ENCODE measurements at regions not wholly inside any gene's neighbourhood (a gene's known extent, or its start where the extent isn't known, plus 50 kb on each side); places are given as distances from the start of the nearest gene placed in this dataset.

GRCh38 chr2:16365366-16365765, 300.3 kb downstream of the CYRIA start:
- Histone ChIP-seq H3K27me3 (ENCODE audit: insufficient read depth, poor library complexity, severe bottlenecking) (no peaks in the 10 kb centered on the region), H3K4me1 (ENCODE audit: insufficient read depth, poor library complexity, severe bottlenecking) (no peaks in the 10 kb centered on the region), H3K36me3 (ENCODE audit: low read depth) (no peaks in the 10 kb centered on the region), H3K9me3 (ENCODE audit: severe bottlenecking) (no peaks in the 10 kb centered on the region), H3K4me3 (ENCODE audit: severe bottlenecking) (no peak overlapping the region), H3K27ac (ENCODE audit: poor library complexity, severe bottlenecking) (no peak overlapping the region)
- DNase-seq (ENCODE audit: low spot score) (no peak), ATAC-seq (ENCODE audit: low read depth) (no peak)
- no peak for TF ChIP-seq CTCF (IDR thresholded peaks at IDR 0.05; ENCODE audit: poor library complexity, severe bottlenecking)

- no peaks in the 10 kb centered on the region for H3K9me3 ChIP-seq (ENCODE audit: severe bottlenecking)
- H3K27ac ChIP-seq (ENCODE audit: poor library complexity, severe bottlenecking) = no peak overlapping the region
- no peaks in the 10 kb centered on the region for H3K36me3 ChIP-seq (ENCODE audit: low read depth)
- no peaks in the 10 kb centered on the region for H3K27me3 ChIP-seq (ENCODE audit: insufficient read depth, poor library complexity, severe bottlenecking)
- no peak overlapping the region for H3K4me3 ChIP-seq (ENCODE audit: severe bottlenecking)
- no peak for DNase-seq (ENCODE audit: low spot score)
- TF ChIP-seq CTCF (IDR thresholded peaks at IDR 0.05; ENCODE audit: poor library complexity, severe bottlenecking) = no peak
- H3K4me1 ChIP-seq (ENCODE audit: insufficient read depth, poor library complexity, severe bottlenecking) = no peaks in the 10 kb centered on the region
- ATAC-seq (ENCODE audit: low read depth) = no peak
Measured at GRCh38 chr2:16363581-16363980, 302.1 kb downstream of the CYRIA start.

DNA sequence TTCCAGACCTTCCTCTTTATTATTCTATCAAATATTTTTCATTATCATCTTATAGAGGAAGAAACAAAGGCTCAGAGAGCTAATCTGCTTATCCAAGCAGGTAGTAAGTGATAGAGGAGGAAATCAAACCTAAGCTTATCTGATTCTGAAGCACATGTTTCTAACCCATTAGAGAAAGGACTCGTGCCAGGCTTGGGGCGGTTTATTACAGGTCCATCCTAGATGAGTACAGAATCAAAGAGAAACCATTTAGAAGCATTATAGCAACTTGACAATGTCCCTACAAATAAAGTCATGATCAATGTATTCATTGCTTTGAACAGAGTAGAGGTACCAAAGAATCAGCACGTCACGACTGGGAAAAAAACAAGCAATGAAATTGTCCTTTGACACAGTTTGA, 303.0 kb downstream of the CYRIA start:
- no peak overlapping the region for H3K4me3 ChIP-seq (ENCODE audit: severe bottlenecking)
- DNase-seq (ENCODE audit: low spot score) (no peak), ATAC-seq (ENCODE audit: low read depth) (no peak)
- H3K27ac ChIP-seq (ENCODE audit: poor library complexity, severe bottlenecking) = no peak overlapping the region
- H3K9me3 ChIP-seq (ENCODE audit: severe bottlenecking) = no peaks in the 10 kb centered on the region
- no peaks in the 10 kb centered on the region for H3K4me1 ChIP-seq (ENCODE audit: insufficient read depth, poor library complexity, severe bottlenecking)
- no peaks in the 10 kb centered on the region for H3K36me3 ChIP-seq (ENCODE audit: low read depth)
- TF ChIP-seq CTCF (IDR thresholded peaks at IDR 0.05; ENCODE audit: poor library complexity, severe bottlenecking) = no peak
- H3K27me3 ChIP-seq (ENCODE audit: insufficient read depth, poor library complexity, severe bottlenecking) = no peaks in the 10 kb centered on the region

- no peaks in the 10 kb centered on the region for H3K36me3 ChIP-seq (ENCODE audit: low read depth)
- DNase-seq (ENCODE audit: low spot score) = no peak
- no peak overlapping the region for H3K4me3 ChIP-seq (ENCODE audit: severe bottlenecking)
- TF ChIP-seq CTCF (IDR thresholded peaks at IDR 0.05; ENCODE audit: poor library complexity, severe bottlenecking) = no peak
- H3K27me3 ChIP-seq (ENCODE audit: insufficient read depth, poor library complexity, severe bottlenecking) = no peaks in the 10 kb centered on the region
- H3K27ac ChIP-seq (ENCODE audit: poor library complexity, severe bottlenecking) = no peak overlapping the region
- ATAC-seq (ENCODE audit: low read depth) = no peak
- H3K4me1 ChIP-seq (ENCODE audit: insufficient read depth, poor library complexity, severe bottlenecking) = no peaks in the 10 kb centered on the region
- H3K9me3 ChIP-seq (ENCODE audit: severe bottlenecking) = no peaks in the 10 kb centered on the region
Measured at GRCh38 chr2:16361261-16361995, 304.2 kb downstream of the CYRIA start.

DNA sequence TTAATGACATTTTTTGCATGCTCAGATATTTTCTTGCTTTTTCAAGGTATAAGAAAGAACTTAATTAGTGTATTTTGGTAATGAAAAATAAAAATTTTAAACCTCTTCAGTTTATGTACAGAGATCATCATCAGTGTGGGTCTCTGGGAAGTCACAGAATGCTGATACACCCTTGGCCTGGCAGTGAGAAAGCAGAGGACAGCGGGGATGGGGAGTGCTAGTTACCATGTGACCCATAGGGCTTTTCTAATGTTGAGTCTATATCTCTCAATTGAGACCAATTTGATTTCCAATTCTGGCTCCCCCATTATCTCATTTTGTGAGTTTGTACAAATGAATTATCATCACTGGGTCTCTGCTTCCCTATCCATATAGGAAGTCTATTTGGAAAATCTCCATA, 305.7 kb downstream of the CYRIA start:
- Histone ChIP-seq H3K27me3 (ENCODE audit: insufficient read depth, poor library complexity, severe bottlenecking) (no peaks in the 10 kb centered on the region), H3K27ac (ENCODE audit: poor library complexity, severe bottlenecking) (no peak overlapping the region), H3K9me3 (ENCODE audit: severe bottlenecking) (no peaks in the 10 kb centered on the region), H3K36me3 (ENCODE audit: low read depth) (no peaks in the 10 kb centered on the region), H3K4me3 (ENCODE audit: severe bottlenecking) (no peak overlapping the region), H3K4me1 (ENCODE audit: insufficient read depth, poor library complexity, severe bottlenecking) (no peaks in the 10 kb centered on the region)
- TF ChIP-seq CTCF (IDR thresholded peaks at IDR 0.05; ENCODE audit: poor library complexity, severe bottlenecking) = no peak
- no peak for DNase-seq (ENCODE audit: low spot score)
- ATAC-seq (ENCODE audit: low read depth) = no peak

All from RWPE2 (cell line).